NCI-H187 treated with DMSO at 0.1 percent for 48 hours (cell line): ENCODE measurements at regions not wholly inside any gene's neighbourhood (a gene's known extent, or its start where the extent isn't known, plus 50 kb on each side); places are given as distances from the start of the nearest gene placed in this dataset.

ENCODE experiments used
- DNase-seq: peaks from one replicate; lab custom pipeline; 2025; lab: John Stamatoyannopoulos, UW

GRCh38 chr1:68293122-68293521 lies 60.8 kb upstream of the WLS start:
- DNase-seq = no peak

GRCh38 chr1:68291688-68292384 lies 59.5 kb upstream of the WLS start:
- DNase-seq = no peak

DNA sequence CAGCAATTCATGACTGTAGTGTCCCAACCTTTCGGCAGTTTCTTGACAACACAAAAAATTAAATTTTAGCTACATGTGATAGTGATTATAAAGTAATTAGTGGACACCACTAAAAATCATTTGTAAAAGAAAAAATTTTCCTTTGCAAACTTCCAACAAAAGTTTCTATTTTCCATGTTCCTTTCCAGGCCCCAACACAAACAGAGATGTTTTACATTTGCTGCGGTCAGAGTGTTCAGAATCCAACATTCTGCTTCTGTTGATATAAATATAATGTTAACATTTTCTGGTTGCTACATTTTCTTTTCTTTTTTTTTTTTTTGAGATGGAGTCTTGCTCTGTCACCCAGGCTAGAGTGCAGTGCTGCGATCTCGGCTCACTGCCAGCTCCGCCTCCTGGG lies 54.9 kb upstream of the WLS start:
- DNase-seq = no peak

DNA sequence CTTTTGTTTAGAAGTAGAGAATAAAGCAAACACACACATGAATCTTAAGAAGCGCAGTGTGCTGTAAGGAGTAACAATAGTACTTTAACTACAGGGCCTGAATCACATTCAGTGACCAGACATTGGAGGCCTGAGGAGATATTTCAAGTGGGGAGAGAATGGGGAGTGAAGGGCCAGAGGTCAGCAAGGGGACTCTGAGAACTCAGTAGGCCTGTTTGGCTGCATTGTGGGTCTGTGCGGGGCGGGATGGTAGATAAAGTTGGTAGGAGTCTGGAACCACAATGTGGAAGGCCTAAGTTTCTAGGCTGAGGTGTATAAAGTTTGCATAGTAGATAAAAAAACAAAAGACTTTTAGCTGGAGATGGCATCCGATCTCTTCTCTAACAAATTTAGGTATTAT lies 52.7 kb upstream of the WLS start:
- no peak for DNase-seq

GRCh38 chr1:68281946-68282615 lies 49.8 kb upstream of the WLS start:
- no peak for DNase-seq
